Karpas-422 (cell line): ENCODE measurements at regions not wholly inside any gene's neighbourhood (a gene's known extent, or its start where the extent isn't known, plus 50 kb on each side); places are given as distances from the start of the nearest gene placed in this dataset.

ENCODE experiments used
- DNase-seq: peaks from one replicate; pipeline ENCODE4 v3.0.0-alpha.2; 2015
- H2AFZ ChIP-seq: fragments of 200-600 bp; sonication (generic); 2 replicates; pipeline ENCODE4 v1.6.1; 2014; ENCODE audit warnings: antibody characterized with exemption, low read length, mixed read lengths
- H3K27ac ChIP-seq: fragments of 200-600 bp; sonication (generic); 2 replicates; pipeline ENCODE4 v1.5.1; 2014; ENCODE audit warnings: mild to moderate bottlenecking, low read length, moderate library complexity
- H3K27me3 ChIP-seq: fragments of 200-600 bp; sonication (generic); 2 replicates; pipeline ENCODE4 v1.6.1; 2014; ENCODE audit warnings: low read length, mixed read lengths
- H3K36me3 ChIP-seq: fragments of 200-600 bp; sonication (generic); 2 replicates; pipeline ENCODE4 v1.6.1; 2014; ENCODE audit warnings: low read length, mixed read lengths; ENCODE audit not compliant: insufficient read depth
- H3K4me1 ChIP-seq: fragments of 200-600 bp; sonication (generic); 2 replicates; pipeline ENCODE4 v1.6.1; 2014; ENCODE audit warnings: mild to moderate bottlenecking, low read length, mixed read lengths
- H3K4me2 ChIP-seq: fragments of 200-600 bp; sonication (generic); 2 replicates; pipeline ENCODE4 v1.6.1; 2014; ENCODE audit warnings: low read length, low read depth, mild to moderate bottlenecking; ENCODE audit not compliant: poor library complexity, severe bottlenecking
- H3K4me3 ChIP-seq: fragments of 200-600 bp; sonication (generic); 2 replicates; pipeline ENCODE4 v1.5.1; 2014; ENCODE audit warnings: mild to moderate bottlenecking, antibody characterized with exemption, low read length, mixed read lengths
- H3K79me2 ChIP-seq: fragments of 200-600 bp; sonication (generic); 2 replicates; pipeline ENCODE4 v1.6.1; 2014; ENCODE audit warnings: mild to moderate bottlenecking, low read length, mixed read lengths
- H3K9ac ChIP-seq: fragments of 200-600 bp; sonication (generic); 2 replicates; pipeline ENCODE4 v1.6.0; 2014; ENCODE audit warnings: low read length
- H3K9me2 ChIP-seq: fragments of 200-600 bp; sonication (generic), shearing (Covaris generic); replicated peaks from 2 replicates; pipeline ENCODE4 v1.6.0; 2014; ENCODE audit warnings: mild to moderate bottlenecking, low read length, moderate library complexity; ENCODE audit not compliant: insufficient read depth
- H3K9me3 ChIP-seq: fragments of 300-700, 200-600 bp; sonication (generic); 2 replicates; pipeline ENCODE4 v1.6.1; 2014; ENCODE audit warnings: low read length, mixed read lengths
- H4K20me1 ChIP-seq: fragments of 200-600 bp; sonication (generic); 2 replicates; pipeline ENCODE4 v1.6.1; 2014; ENCODE audit warnings: mild to moderate bottlenecking, antibody characterized with exemption, low read length, low read depth; ENCODE audit not compliant: insufficient read depth

- Histone ChIP-seq H3K4me1 (no peaks in the 10 kb centered on the region), H3K27ac (no peak overlapping the region), H3K36me3 (no peaks in the 10 kb centered on the region), H2AFZ (no peak overlapping the region), H3K4me3 (no peak overlapping the region), H3K27me3 (no peaks in the 10 kb centered on the region), H4K20me1 (no peaks in the 10 kb centered on the region), H3K79me2 (no peaks in the 10 kb centered on the region), H3K9ac (no peak overlapping the region), H3K9me2 (no peaks in the 10 kb centered on the region), H3K4me2 (no peak overlapping the region), H3K9me3 (no peaks in the 10 kb centered on the region)
- DNase-seq = no peak
These were observed 429.2 kb upstream of the SGCD start for GRCh38 chr5:155897761-155898160.

- DNase-seq = no peak
- H2AFZ ChIP-seq = no peak overlapping the region
- no peak overlapping the region for H3K27ac ChIP-seq
- no peak overlapping the region for H3K4me3 ChIP-seq
- no peaks in the 10 kb centered on the region for H3K27me3 ChIP-seq
- H4K20me1 ChIP-seq = no peaks in the 10 kb centered on the region
- H3K9ac ChIP-seq = no peak overlapping the region
- H3K79me2 ChIP-seq = no peaks in the 10 kb centered on the region
- H3K36me3 ChIP-seq = no peaks in the 10 kb centered on the region
- H3K9me2 ChIP-seq = no peaks in the 10 kb centered on the region
- no peaks in the 10 kb centered on the region for H3K4me1 ChIP-seq
- H3K4me2 ChIP-seq = no peak overlapping the region
- no peaks in the 10 kb centered on the region for H3K9me3 ChIP-seq
These were observed 428.7 kb upstream of the SGCD start for GRCh38 chr5:155898284-155898683.

GRCh38 chr5:155903791-155904190 is 423.2 kb upstream of the SGCD start:
- Histone ChIP-seq H3K9me2 (no peaks in the 10 kb centered on the region), H2AFZ (no peak overlapping the region), H3K9me3 (no peaks in the 10 kb centered on the region), H3K79me2 (no peaks in the 10 kb centered on the region), H4K20me1 (no peaks in the 10 kb centered on the region), H3K4me2 (no peak overlapping the region), H3K9ac (no peak overlapping the region), H3K4me3 (no peak overlapping the region), H3K27me3 (no peaks in the 10 kb centered on the region), H3K36me3 (no peaks in the 10 kb centered on the region), H3K27ac (no peak overlapping the region), H3K4me1 (no peaks in the 10 kb centered on the region)
- no peak for DNase-seq

GRCh38 chr5:155905364-155905763 is 421.6 kb upstream of the SGCD start:
- H3K9me2 ChIP-seq = no peaks in the 10 kb centered on the region
- no peak for DNase-seq
- H3K9me3 ChIP-seq = no peaks in the 10 kb centered on the region
- H3K4me3 ChIP-seq = no peak overlapping the region
- H3K27ac ChIP-seq = no peak overlapping the region
- no peak overlapping the region for H3K4me2 ChIP-seq
- H3K27me3 ChIP-seq = no peaks in the 10 kb centered on the region
- H2AFZ ChIP-seq = no peak overlapping the region
- no peaks in the 10 kb centered on the region for H3K4me1 ChIP-seq
- H3K79me2 ChIP-seq = no peaks in the 10 kb centered on the region
- no peak overlapping the region for H3K9ac ChIP-seq
- no peaks in the 10 kb centered on the region for H3K36me3 ChIP-seq
- H4K20me1 ChIP-seq = no peaks in the 10 kb centered on the region

- Histone ChIP-seq H3K79me2 (no peaks in the 10 kb centered on the region), H3K36me3 (no peaks in the 10 kb centered on the region), H3K27ac (no peak overlapping the region), H3K4me2 (no peak overlapping the region), H4K20me1 (no peaks in the 10 kb centered on the region), H3K4me3 (no peak overlapping the region), H3K4me1 (no peaks in the 10 kb centered on the region), H3K9ac (no peak overlapping the region), H3K9me2 (no peaks in the 10 kb centered on the region), H3K27me3 (no peaks in the 10 kb centered on the region), H2AFZ (no peak overlapping the region), H3K9me3 (no peaks in the 10 kb centered on the region)
- DNase-seq = peak; percentile 50
These were observed 420.9 kb upstream of the SGCD start for GRCh38 chr5:155906046-155906445.

GRCh38 chr5:155908543-155908942 is 418.4 kb upstream of the SGCD start:
- H4K20me1 ChIP-seq = no peaks in the 10 kb centered on the region
- no peak overlapping the region for H3K4me2 ChIP-seq
- no peaks in the 10 kb centered on the region for H3K9me3 ChIP-seq
- H3K27ac ChIP-seq = no peak overlapping the region
- H3K36me3 ChIP-seq = no peaks in the 10 kb centered on the region
- no peaks in the 10 kb centered on the region for H3K9me2 ChIP-seq
- no peak overlapping the region for H3K9ac ChIP-seq
- H3K27me3 ChIP-seq = no peaks in the 10 kb centered on the region
- H2AFZ ChIP-seq = no peak overlapping the region
- no peak overlapping the region for H3K4me3 ChIP-seq
- no peaks in the 10 kb centered on the region for H3K79me2 ChIP-seq
- DNase-seq = no peak
- H3K4me1 ChIP-seq = no peaks in the 10 kb centered on the region

GRCh38 chr5:155912291-155912690 is 414.7 kb upstream of the SGCD start:
- Histone ChIP-seq H3K36me3 (no peaks in the 10 kb centered on the region), H3K4me2 (no peak overlapping the region), H3K9me3 (no peaks in the 10 kb centered on the region), H2AFZ (no peak overlapping the region), H3K27ac (no peak overlapping the region), H3K9me2 (no peaks in the 10 kb centered on the region), H3K79me2 (no peaks in the 10 kb centered on the region), H3K4me1 (no peaks in the 10 kb centered on the region), H3K9ac (no peak overlapping the region), H3K4me3 (no peak overlapping the region), H4K20me1 (no peaks in the 10 kb centered on the region), H3K27me3 (no peaks in the 10 kb centered on the region)
- no peak for DNase-seq

- H2AFZ ChIP-seq = no peak overlapping the region
- H3K36me3 ChIP-seq = no peaks in the 10 kb centered on the region
- DNase-seq = no peak
- H3K4me1 ChIP-seq = no peaks in the 10 kb centered on the region
- H3K79me2 ChIP-seq = no peaks in the 10 kb centered on the region
- H3K4me2 ChIP-seq = no peak overlapping the region
- no peak overlapping the region for H3K4me3 ChIP-seq
- H4K20me1 ChIP-seq = no peaks in the 10 kb centered on the region
- no peak overlapping the region for H3K9ac ChIP-seq
- H3K27ac ChIP-seq = no peak overlapping the region
- H3K9me2 ChIP-seq = no peaks in the 10 kb centered on the region
- H3K9me3 ChIP-seq = no peaks in the 10 kb centered on the region
- no peaks in the 10 kb centered on the region for H3K27me3 ChIP-seq
These were observed 412.2 kb upstream of the SGCD start for GRCh38 chr5:155914766-155915165.

GRCh38 chr5:155915601-155916000 is 411.4 kb upstream of the SGCD start:
- Histone ChIP-seq H2AFZ (no peak overlapping the region), H3K4me1 (no peaks in the 10 kb centered on the region), H3K79me2 (no peaks in the 10 kb centered on the region), H3K4me2 (no peak overlapping the region), H4K20me1 (no peaks in the 10 kb centered on the region), H3K27me3 (no peaks in the 10 kb centered on the region), H3K4me3 (no peak overlapping the region), H3K36me3 (no peaks in the 10 kb centered on the region), H3K9me2 (no peaks in the 10 kb centered on the region), H3K9me3 (no peaks in the 10 kb centered on the region), H3K9ac (no peak overlapping the region), H3K27ac (no peak overlapping the region)
- DNase-seq = no peak
